SU-DHL-6 (cell line): ENCODE measurements at regions not wholly inside any gene's neighbourhood (a gene's known extent, or its start where the extent isn't known, plus 50 kb on each side); places are given as distances from the start of the nearest gene placed in this dataset.

Experiments
- H2AFZ ChIP-seq: fragments of 200-600 bp; sonication (generic); 2 replicates; pipeline ENCODE4 v1.6.1; 2014; ENCODE audit warnings: low read depth, mild to moderate bottlenecking, moderate library complexity, mixed read lengths, antibody characterized with exemption, low read length; ENCODE audit not compliant: severe bottlenecking
- H3F3A ChIP-seq: fragments of 200-600 bp; shearing (Covaris generic); 2 replicates; pipeline ENCODE4 v1.6.0; 2016; ENCODE audit warnings: antibody characterized with exemption, mild to moderate bottlenecking; ENCODE audit not compliant: insufficient read depth
- H3K27ac ChIP-seq: fragments of 200-600 bp; sonication (generic); 2 replicates; pipeline ENCODE4 v1.5.1; 2016; ENCODE audit warnings: low read depth, mild to moderate bottlenecking, low read length, moderate library complexity, mixed read lengths
- H3K27me3 ChIP-seq: fragments of 200-600 bp; sonication (generic), shearing (Covaris generic); 2 replicates; pipeline ENCODE4 v1.6.0; 2014; ENCODE audit warnings: mild to moderate bottlenecking, low read length
- H3K36me3 ChIP-seq: fragments of 200-600 bp; sonication (generic); 2 replicates; pipeline ENCODE4 v1.6.1; 2014; ENCODE audit warnings: mild to moderate bottlenecking, low read length, mixed read lengths
- H3K4me2 ChIP-seq: fragments of 300-600, 200-600 bp; shearing (Covaris generic), sonication (generic); 2 replicates; pipeline ENCODE4 v1.6.0; 2014; ENCODE audit warnings: low read length, low read depth, mild to moderate bottlenecking; ENCODE audit not compliant: poor library complexity, severe bottlenecking
- H3K4me3 ChIP-seq: fragments of 200-600 bp; sonication (generic); 2 replicates; pipeline ENCODE4 v1.5.1; 2014; ENCODE audit warnings: antibody characterized with exemption, low read length, mild to moderate bottlenecking, mixed read lengths; ENCODE audit not compliant: insufficient read depth, poor library complexity, severe bottlenecking
- H3K79me2 ChIP-seq: fragments of 200-600 bp; sonication (generic); 2 replicates; pipeline ENCODE4 v1.6.1; 2014; ENCODE audit warnings: mild to moderate bottlenecking, low read length, moderate library complexity; ENCODE audit not compliant: insufficient read depth
- H3K9ac ChIP-seq: fragments of 200-600 bp; sonication (generic); 2 replicates; pipeline ENCODE4 v1.7.0; 2014; ENCODE audit warnings: mild to moderate bottlenecking, low read length
- H3K9me2 ChIP-seq: fragments of 200-600 bp; sonication (generic); replicated peaks from 2 replicates; pipeline ENCODE4 v1.6.1; 2014; ENCODE audit warnings: low read length; ENCODE audit not compliant: insufficient read depth
- H3K9me3 ChIP-seq: fragments of 200-600 bp; sonication (generic); 2 replicates; pipeline ENCODE4 v1.6.1; 2014; ENCODE audit warnings: low read length, mixed read lengths; ENCODE audit not compliant: insufficient read depth
- H4K20me1 ChIP-seq: fragments of 200-600 bp; sonication (generic); 2 replicates; pipeline ENCODE4 v1.6.1; 2014; ENCODE audit warnings: low read depth, mild to moderate bottlenecking, antibody characterized with exemption, low read length, moderate library complexity, mixed read lengths
- EZH2phosphoT487 ChIP-seq: fragments of 200-600 bp; sonication (generic), shearing (Covaris generic); conservative IDR thresholded peaks from 2 replicates; pipeline ENCODE4 v1.6.1; 2018; ENCODE audit warnings: mild to moderate bottlenecking, antibody characterized with exemption, low read length, moderate library complexity, mixed read lengths
- TF ChIP-seq, protein P1 (sequence below): fragments of 200-600 bp; sonication (generic); IDR thresholded peaks from one replicate; pipeline ENCODE4 v1.5.1; 2017; ENCODE audit warnings: antibody characterized with exemption, mild to moderate bottlenecking, low read length, moderate library complexity; ENCODE audit not compliant: insufficient read depth, poor library complexity, severe bottlenecking

DNA sequence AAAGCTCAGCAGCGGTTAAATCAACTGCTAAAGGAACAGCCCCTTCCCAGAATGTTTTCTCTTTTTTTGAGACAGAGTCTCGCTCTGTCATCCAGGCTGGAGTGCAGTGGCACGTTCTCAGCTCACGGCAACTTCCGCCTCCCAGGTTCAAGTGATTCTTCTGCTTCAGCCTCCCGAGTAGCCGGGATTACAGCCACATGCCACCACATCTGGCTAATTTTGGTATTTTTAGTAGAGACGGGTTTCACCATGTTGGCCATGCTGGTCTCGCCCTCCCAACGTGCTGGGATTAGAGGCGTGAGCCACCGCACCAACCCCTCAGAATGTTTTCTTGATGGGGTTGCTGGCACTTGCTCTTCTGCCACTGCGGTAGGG, 59.8 kb upstream of the IL6 start:
- no peaks in the 10 kb centered on the region for H3K79me2 ChIP-seq
- no peaks in the 10 kb centered on the region for H3K27me3 ChIP-seq
- no peak overlapping the region for H2AFZ ChIP-seq
- no peaks in the 10 kb centered on the region for H3K9me3 ChIP-seq
- no peak overlapping the region for H3K9ac ChIP-seq
- H3K4me3 ChIP-seq, result no peak overlapping the region
- H3K27ac ChIP-seq, result no peak overlapping the region
- H4K20me1 ChIP-seq, result no peaks in the 10 kb centered on the region
- TF ChIP-seq EZH2phosphoT487, result no peak
- TF ChIP-seq, protein P1, sequence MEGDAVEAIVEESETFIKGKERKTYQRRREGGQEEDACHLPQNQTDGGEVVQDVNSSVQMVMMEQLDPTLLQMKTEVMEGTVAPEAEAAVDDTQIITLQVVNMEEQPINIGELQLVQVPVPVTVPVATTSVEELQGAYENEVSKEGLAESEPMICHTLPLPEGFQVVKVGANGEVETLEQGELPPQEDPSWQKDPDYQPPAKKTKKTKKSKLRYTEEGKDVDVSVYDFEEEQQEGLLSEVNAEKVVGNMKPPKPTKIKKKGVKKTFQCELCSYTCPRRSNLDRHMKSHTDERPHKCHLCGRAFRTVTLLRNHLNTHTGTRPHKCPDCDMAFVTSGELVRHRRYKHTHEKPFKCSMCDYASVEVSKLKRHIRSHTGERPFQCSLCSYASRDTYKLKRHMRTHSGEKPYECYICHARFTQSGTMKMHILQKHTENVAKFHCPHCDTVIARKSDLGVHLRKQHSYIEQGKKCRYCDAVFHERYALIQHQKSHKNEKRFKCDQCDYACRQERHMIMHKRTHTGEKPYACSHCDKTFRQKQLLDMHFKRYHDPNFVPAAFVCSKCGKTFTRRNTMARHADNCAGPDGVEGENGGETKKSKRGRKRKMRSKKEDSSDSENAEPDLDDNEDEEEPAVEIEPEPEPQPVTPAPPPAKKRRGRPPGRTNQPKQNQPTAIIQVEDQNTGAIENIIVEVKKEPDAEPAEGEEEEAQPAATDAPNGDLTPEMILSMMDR, result no peak
- H3K9me2 ChIP-seq, result no peaks in the 10 kb centered on the region
- no peak overlapping the region for H3K4me2 ChIP-seq
- no peaks in the 10 kb centered on the region for H3F3A ChIP-seq
- H3K36me3 ChIP-seq, result no peaks in the 10 kb centered on the region

DNA sequence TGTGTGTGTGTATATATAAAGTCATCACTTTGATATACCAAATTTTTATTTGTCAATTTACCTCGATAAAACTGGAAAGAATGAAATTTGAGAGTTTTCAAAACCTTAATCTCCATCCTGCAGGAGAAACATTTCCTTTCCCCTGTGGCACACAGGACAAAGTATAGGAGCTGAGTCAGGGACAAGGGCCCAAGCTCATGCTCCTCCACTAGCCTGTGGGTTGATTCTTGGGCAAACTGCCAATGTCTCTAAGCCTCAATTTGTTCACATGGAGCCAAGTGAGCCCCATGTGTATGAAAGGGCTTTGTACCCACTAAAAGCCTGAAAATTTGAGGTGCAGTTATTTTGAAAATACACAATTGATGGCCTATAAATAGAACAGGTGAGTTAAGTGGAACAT, 60.3 kb upstream of the IL6 start:
- H3K9ac ChIP-seq, result no peak overlapping the region
- no peaks in the 10 kb centered on the region for H3K36me3 ChIP-seq
- H3K4me3 ChIP-seq, result no peak overlapping the region
- no peaks in the 10 kb centered on the region for H4K20me1 ChIP-seq
- H3K9me2 ChIP-seq, result no peaks in the 10 kb centered on the region
- no peak for TF ChIP-seq EZH2phosphoT487
- TF ChIP-seq, protein P1, result no peak
- H3K4me2 ChIP-seq, result no peak overlapping the region
- no peaks in the 10 kb centered on the region for H3K9me3 ChIP-seq
- no peaks in the 10 kb centered on the region for H3F3A ChIP-seq
- no peaks in the 10 kb centered on the region for H3K79me2 ChIP-seq
- no peaks in the 10 kb centered on the region for H3K27me3 ChIP-seq
- no peak overlapping the region for H2AFZ ChIP-seq
- H3K27ac ChIP-seq, result no peak overlapping the region

DNA sequence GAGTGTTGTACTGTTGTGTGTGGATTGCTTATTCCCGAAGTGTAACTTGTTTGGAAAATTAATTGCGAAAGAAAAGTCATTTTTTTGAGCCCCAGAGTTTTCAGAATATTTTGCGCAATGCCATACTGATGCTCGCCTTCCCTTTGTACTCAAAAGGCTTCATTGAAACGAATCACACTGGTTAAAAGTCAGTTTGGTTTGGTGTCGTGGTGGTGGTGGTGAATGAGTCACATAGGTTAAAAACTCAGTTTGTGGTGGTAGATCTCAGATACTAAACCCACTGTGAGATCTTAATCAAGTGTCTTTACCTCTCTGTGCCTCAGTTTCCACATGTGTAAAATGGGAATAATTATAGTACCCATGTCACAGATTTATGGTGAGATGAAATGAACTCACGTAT, 61.1 kb upstream of the IL6 start:
- no peaks in the 10 kb centered on the region for H3K9me2 ChIP-seq
- TF ChIP-seq EZH2phosphoT487, result no peak
- TF ChIP-seq, protein P1, result no peak
- no peaks in the 10 kb centered on the region for H3F3A ChIP-seq
- H3K4me2 ChIP-seq, result no peak overlapping the region
- H2AFZ ChIP-seq, result no peak overlapping the region
- H3K4me3 ChIP-seq, result no peak overlapping the region
- no peaks in the 10 kb centered on the region for H3K9me3 ChIP-seq
- no peaks in the 10 kb centered on the region for H3K27me3 ChIP-seq
- H3K9ac ChIP-seq, result no peak overlapping the region
- no peak overlapping the region for H3K27ac ChIP-seq
- H3K79me2 ChIP-seq, result no peaks in the 10 kb centered on the region
- no peaks in the 10 kb centered on the region for H4K20me1 ChIP-seq
- H3K36me3 ChIP-seq, result no peaks in the 10 kb centered on the region
